ENCODE measurements at regions not wholly inside any gene's neighbourhood (a gene's known extent, or its start where the extent isn't known, plus 50 kb on each side); places are given as distances from the start of the nearest gene placed in this dataset.

GRCh38 chr5:121279801-121280200 lies 571.9 kb upstream of the FTMT start:
- TF ChIP-seq POLR2A (IDR thresholded peaks at IDR 0.05) (no peak), EP300 (IDR thresholded peaks at IDR 0.05) (no peak), POLR2AphosphoS5 (IDR thresholded peaks at IDR 0.05) (no peak), CTCF (IDR thresholded peaks at IDR 0.05) (no peak)
